Sigmoid colon (tissue), 4 donors: ENCODE measurements at regions not wholly inside any gene's neighbourhood (a gene's known extent, or its start where the extent isn't known, plus 50 kb on each side); places are given as distances from the start of the nearest gene placed in this dataset.

Experiments
- EP300 ChIP-seq, 4 donors: sonication (generic); formaldehyde crosslinking; IDR thresholded peaks; one replicate each; pipeline ENCODE4 v1.6.1; 2017; ENCODE audit warnings: antibody characterized with exemption in 4 of 4
- TF ChIP-seq, protein P1 (sequence below), 4 experiments: fragments of 450-650 bp in 3 of 4; fragments of 200-600 bp in 1 of 4; IDR thresholded peaks; one replicate each; pipeline ENCODE4 v1.5.1; 2016 to 2019; ENCODE audit warnings: antibody characterized with exemption in 4 of 4, mild to moderate bottlenecking in 3 of 4, moderate library complexity in 2 of 4

DNA sequence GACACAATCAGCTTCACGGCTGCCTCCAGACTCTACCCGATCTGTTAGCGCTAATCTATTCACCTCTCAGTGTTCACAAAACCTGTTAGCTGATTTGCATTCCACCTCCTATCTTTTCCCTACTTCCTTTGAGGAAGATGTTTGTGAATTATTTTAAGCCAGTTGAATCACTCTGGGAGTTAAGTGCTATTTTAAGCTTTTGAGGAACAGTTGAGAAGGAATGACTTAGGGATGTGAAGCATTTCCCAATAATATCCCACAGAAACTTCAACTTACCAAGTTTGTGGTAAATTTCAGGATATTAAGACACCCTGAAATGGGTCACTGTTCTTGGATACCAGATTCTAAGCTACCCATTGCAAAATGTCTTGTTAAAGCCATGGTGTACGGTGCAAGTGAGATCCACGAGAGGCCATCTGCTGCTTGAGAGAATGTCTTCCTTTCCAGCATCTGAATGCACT is 145.2 kb upstream of the CITED2 start:
- TF ChIP-seq EP300 (IDR thresholded peaks at IDR 0.05): no peak
- TF ChIP-seq, protein P1, sequence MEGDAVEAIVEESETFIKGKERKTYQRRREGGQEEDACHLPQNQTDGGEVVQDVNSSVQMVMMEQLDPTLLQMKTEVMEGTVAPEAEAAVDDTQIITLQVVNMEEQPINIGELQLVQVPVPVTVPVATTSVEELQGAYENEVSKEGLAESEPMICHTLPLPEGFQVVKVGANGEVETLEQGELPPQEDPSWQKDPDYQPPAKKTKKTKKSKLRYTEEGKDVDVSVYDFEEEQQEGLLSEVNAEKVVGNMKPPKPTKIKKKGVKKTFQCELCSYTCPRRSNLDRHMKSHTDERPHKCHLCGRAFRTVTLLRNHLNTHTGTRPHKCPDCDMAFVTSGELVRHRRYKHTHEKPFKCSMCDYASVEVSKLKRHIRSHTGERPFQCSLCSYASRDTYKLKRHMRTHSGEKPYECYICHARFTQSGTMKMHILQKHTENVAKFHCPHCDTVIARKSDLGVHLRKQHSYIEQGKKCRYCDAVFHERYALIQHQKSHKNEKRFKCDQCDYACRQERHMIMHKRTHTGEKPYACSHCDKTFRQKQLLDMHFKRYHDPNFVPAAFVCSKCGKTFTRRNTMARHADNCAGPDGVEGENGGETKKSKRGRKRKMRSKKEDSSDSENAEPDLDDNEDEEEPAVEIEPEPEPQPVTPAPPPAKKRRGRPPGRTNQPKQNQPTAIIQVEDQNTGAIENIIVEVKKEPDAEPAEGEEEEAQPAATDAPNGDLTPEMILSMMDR (IDR thresholded peaks at IDR 0.05): no peak
